GM20000 (cell line): ENCODE measurements at regions not wholly inside any gene's neighbourhood (a gene's known extent, or its start where the extent isn't known, plus 50 kb on each side); places are given as distances from the start of the nearest gene placed in this dataset.

Experiments used
- DNase-seq: peaks from one replicate; pipeline ENCODE4 v3.0.0; 2012; ENCODE audit warnings: low spot score
- TF ChIP-seq, protein P1 (sequence below): IDR thresholded peaks from 2 replicates; pipeline ENCODE4 v1.5.1; 2012; ENCODE audit warnings: mild to moderate bottlenecking, control low read depth; ENCODE audit errors: extremely low read depth, missing control alignments

- DNase-seq, result no peak
- TF ChIP-seq, protein P1, sequence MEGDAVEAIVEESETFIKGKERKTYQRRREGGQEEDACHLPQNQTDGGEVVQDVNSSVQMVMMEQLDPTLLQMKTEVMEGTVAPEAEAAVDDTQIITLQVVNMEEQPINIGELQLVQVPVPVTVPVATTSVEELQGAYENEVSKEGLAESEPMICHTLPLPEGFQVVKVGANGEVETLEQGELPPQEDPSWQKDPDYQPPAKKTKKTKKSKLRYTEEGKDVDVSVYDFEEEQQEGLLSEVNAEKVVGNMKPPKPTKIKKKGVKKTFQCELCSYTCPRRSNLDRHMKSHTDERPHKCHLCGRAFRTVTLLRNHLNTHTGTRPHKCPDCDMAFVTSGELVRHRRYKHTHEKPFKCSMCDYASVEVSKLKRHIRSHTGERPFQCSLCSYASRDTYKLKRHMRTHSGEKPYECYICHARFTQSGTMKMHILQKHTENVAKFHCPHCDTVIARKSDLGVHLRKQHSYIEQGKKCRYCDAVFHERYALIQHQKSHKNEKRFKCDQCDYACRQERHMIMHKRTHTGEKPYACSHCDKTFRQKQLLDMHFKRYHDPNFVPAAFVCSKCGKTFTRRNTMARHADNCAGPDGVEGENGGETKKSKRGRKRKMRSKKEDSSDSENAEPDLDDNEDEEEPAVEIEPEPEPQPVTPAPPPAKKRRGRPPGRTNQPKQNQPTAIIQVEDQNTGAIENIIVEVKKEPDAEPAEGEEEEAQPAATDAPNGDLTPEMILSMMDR, result no peak
Observed at GRCh38 chr15:38086611-38087010, 152.2 kb downstream of the TMCO5A start.

- TF ChIP-seq, protein P1, result no peak
- DNase-seq, result no peak
Observed at GRCh38 chr15:38088971-38089370, 154.5 kb downstream of the TMCO5A start.

DNA sequence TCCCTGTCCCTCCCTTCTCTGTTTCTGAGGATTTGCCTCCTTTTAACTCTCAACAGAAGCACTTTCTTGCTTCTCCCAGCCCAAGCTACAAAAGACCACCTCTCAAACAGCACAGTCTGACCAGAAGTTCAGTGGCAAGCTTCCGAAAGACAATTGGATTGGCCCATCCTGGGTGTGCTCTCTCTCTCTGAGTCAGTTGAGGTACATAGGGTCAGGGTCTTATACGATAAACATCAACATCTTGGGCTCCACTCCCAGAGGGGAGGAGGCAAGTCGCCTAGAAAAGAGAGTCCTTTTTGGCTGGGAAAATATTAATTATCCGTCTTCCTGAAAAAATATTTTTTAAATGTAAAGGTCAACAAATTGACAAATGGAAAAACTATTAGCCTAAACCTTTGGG lies 155.8 kb downstream of the TMCO5A start:
- TF ChIP-seq, protein P1, result no peak
- DNase-seq, result no peak

- DNase-seq, result no peak
- TF ChIP-seq, protein P1, result no peak
Observed at GRCh38 chr15:38090678-38091077, 156.2 kb downstream of the TMCO5A start.

- no peak for DNase-seq
- TF ChIP-seq, protein P1, result no peak
Observed at GRCh38 chr15:38091078-38091645, 156.7 kb downstream of the TMCO5A start.

- TF ChIP-seq, protein P1, result no peak
- no peak for DNase-seq
Observed at GRCh38 chr15:38093931-38094330, 158.7 kb upstream of the SPRED1 start.

- no peak for DNase-seq
- TF ChIP-seq, protein P1, result no peak
Observed at GRCh38 chr15:38102972-38103371, 149.7 kb upstream of the SPRED1 start.
